Fibroblast of pulmonary artery (primary cell): ENCODE measurements at regions not wholly inside any gene's neighbourhood (a gene's known extent, or its start where the extent isn't known, plus 50 kb on each side); places are given as distances from the start of the nearest gene placed in this dataset.

Experiments
- DNase-seq: peaks from one replicate; pipeline ENCODE4 v3.0.0-alpha.2; 2010; ENCODE audit warnings: low read depth
- H3K4me3 ChIP-seq: replicated peaks from 2 replicates; pipeline ENCODE4 v1.5.1; 2011; ENCODE audit warnings: low read depth, mild to moderate bottlenecking, control low read depth, low read length, moderate library complexity
- TF ChIP-seq, protein P1 (sequence below): IDR thresholded peaks from 2 replicates; pipeline ENCODE4 v1.5.1; 2011; ENCODE audit warnings: mild to moderate bottlenecking, control low read depth, low read length, inconsistent platforms; ENCODE audit errors: missing control alignments

DNA sequence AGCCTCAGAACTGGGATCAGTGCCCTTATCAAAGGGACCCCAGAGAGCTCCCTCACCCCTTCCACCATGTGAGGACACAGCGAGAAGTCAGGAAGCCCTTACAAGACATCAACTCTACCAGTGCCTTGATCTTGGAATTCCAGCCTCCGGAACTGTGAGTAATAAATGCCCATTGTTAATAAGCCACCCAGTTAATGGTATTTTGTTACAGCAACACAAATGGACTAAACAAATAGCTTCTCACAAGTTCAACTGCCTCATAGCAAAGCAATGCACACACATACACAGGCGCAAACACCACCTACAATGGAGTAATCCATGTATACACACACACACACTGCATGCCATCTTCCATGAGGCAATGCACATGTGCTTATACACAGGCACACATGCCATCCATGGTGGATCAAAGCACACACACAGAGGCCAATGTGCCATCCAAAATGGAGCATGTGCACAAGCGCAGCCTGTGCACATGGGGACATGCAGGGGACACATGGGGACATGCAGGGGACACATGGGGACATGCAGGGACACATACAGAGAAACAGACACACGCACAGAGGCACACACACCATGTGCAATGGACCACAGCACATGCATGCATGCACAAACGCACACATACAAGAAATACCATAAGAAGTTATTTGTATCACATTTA lies 137.6 kb upstream of the TBL1X start:
- TF ChIP-seq, protein P1, sequence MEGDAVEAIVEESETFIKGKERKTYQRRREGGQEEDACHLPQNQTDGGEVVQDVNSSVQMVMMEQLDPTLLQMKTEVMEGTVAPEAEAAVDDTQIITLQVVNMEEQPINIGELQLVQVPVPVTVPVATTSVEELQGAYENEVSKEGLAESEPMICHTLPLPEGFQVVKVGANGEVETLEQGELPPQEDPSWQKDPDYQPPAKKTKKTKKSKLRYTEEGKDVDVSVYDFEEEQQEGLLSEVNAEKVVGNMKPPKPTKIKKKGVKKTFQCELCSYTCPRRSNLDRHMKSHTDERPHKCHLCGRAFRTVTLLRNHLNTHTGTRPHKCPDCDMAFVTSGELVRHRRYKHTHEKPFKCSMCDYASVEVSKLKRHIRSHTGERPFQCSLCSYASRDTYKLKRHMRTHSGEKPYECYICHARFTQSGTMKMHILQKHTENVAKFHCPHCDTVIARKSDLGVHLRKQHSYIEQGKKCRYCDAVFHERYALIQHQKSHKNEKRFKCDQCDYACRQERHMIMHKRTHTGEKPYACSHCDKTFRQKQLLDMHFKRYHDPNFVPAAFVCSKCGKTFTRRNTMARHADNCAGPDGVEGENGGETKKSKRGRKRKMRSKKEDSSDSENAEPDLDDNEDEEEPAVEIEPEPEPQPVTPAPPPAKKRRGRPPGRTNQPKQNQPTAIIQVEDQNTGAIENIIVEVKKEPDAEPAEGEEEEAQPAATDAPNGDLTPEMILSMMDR, result no peak
- DNase-seq, result no peak
- no peak overlapping the region for H3K4me3 ChIP-seq

DNA sequence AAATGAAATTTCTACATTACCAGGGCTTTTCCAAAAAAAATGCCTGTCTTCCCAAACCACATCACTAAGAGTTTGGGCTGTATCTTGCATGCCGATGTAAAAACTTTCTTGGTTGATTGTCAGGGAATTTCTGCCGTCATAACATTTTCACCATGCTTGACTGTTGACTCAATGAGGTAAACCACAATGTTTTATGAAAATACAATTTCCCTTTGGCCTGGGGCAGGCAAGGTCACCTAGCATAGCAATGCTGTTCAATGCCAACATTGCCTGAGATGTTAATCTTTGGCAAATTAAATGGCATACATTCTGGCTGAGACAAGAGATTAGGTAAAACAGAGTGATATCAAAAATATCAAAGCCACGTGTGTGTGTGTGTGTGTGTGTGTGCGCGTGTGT lies 137.1 kb upstream of the TBL1X start:
- TF ChIP-seq, protein P1, result no peak
- DNase-seq, result peak; percentile 55
- H3K4me3 ChIP-seq, result no peak overlapping the region

DNA sequence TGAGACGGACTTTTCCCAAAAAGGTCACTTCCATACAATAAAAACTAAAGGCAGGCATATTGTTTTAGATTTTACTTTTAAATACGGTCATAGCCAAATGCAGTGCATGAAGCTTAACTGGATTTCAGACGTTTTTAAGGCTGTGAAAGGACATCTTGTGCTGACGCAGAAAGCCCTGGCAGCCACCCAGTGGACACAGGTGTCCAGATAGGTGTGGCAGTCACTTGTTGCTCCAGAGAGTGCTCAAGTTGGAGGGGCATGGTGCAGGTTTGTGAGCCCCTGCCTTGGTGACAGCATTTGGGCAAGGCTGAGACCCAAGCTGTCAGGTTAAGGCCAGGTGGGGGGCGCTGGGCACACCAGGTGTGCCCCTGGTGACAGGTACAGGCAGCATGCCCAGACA lies 135.8 kb upstream of the TBL1X start:
- no peak overlapping the region for H3K4me3 ChIP-seq
- no peak for DNase-seq
- TF ChIP-seq, protein P1, result no peak

DNA sequence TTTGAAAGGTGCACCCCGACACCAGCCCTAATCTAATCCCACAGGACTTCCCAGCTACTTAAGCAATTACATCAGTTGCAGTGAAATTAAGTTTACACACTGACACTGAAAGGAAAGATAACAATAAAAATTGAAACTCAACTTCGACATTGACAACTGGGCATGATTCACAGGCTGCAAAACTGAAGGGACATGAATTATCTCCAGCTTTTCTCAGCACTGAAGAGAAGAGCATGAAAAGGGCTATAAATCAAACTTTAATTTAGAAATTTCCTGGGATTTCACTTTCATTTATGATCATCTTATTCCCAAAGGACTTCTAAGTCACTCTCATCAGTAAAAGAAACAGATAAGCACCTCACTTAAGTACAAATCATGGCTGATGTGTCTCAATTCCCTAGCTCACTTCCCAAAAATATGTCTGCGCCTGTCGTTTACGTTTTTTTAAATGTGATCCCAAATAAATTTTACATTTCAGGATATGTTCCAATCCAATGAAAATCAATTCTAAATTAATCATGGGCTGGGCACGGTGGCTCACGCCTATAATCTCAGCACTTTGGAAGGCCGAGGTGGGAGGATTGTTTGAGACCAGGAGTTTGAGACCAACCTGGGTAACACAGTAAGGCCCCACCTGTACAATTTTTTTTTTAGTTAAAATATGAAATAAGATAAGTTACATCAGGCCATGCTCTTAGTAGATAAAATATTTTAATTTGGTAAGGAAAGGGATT lies 134.4 kb upstream of the TBL1X start:
- TF ChIP-seq, protein P1, result no peak
- no peak for DNase-seq
- H3K4me3 ChIP-seq, result no peak overlapping the region

DNA sequence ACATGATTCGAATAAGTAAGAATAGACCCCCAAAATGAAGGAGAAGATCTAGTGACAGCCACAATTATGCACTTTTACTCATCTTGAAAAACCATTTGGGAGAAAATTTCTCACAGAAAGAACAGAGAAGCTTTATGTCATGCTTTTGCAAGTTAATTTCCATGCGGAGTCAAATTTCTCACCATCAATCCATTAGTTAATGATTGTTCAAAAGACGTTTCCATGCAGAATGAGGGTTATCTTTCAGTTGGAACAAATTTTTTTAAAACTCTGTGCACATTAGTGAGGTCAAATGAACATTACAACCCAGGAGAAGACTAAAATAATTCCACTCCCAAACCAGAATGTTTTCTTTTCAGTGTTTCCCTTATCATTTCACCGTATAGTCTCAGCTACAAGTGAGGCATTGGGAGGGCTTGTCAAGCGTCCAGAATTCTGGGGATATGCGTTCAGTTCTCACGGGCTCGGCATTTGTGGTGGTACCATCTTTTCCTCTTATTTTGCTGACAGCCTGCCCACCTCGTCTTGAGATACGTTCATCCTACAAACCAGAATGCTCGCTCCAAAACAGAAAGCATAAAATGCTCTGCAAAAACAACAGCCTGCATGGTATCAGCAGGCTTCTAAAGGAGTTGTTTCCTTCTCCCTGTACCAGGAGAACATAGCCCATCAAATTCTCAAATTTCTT lies 130.8 kb upstream of the TBL1X start:
- H3K4me3 ChIP-seq, result no peak overlapping the region
- no peak for DNase-seq
- TF ChIP-seq, protein P1, result no peak

DNA sequence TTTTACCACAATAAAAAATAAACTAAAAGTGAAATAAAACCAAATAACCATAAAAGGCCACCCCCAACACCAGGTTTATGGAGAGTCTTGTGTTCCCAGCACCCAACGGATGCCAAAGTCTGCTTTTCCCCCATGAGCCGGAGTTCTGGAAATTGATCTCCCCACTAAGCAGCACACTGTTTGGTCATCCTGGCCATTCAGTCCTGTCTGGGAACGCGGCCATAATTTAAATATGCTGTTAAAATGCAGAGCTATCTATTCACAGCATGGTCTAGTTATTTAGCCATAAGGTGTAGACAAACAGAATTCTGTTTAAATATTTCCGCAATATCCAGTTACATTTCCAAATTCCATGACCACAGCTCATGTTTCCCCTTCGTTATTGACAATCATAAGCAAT lies 129.6 kb upstream of the TBL1X start:
- TF ChIP-seq, protein P1, result no peak
- no peak overlapping the region for H3K4me3 ChIP-seq
- DNase-seq, result no peak
